Nephron progenitor cell (in vitro differentiated cells): ENCODE measurements at regions not wholly inside any gene's neighbourhood (a gene's known extent, or its start where the extent isn't known, plus 50 kb on each side); places are given as distances from the start of the nearest gene placed in this dataset.

Experiments
- DNase-seq: peaks from one replicate; pipeline ENCODE4 v3.0.0; 2021
- H3K27ac Mint-ChIP-seq: 2 replicates; pipeline ENCODE4 v1.8.0; 2021; ENCODE audit warnings: mild to moderate bottlenecking, moderate library complexity, mixed read lengths
- H3K27me3 Mint-ChIP-seq: 2 replicates; pipeline ENCODE4 v1.8.0; 2021; ENCODE audit warnings: mild to moderate bottlenecking, low read depth, mixed read lengths; ENCODE audit not compliant: poor library complexity
- H3K36me3 Mint-ChIP-seq: 2 replicates; pipeline ENCODE4 v1.8.0; 2021; ENCODE audit warnings: low read depth, mixed read lengths
- H3K4me1 Mint-ChIP-seq: 2 replicates; pipeline ENCODE4 v1.8.0; 2021; ENCODE audit warnings: mixed read lengths
- H3K4me3 Mint-ChIP-seq: 2 replicates; pipeline ENCODE4 v1.8.0; 2021; ENCODE audit warnings: mild to moderate bottlenecking, moderate library complexity, mixed read lengths
- H3K9me3 Mint-ChIP-seq: 2 replicates; pipeline ENCODE4 v1.8.0; 2021; ENCODE audit warnings: mild to moderate bottlenecking, moderate library complexity, mixed read lengths
- TF ChIP-seq, protein P1 (sequence below): fragments of 200-600 bp; sonication (generic); IDR thresholded peaks from 2 replicates; pipeline ENCODE4 v1.5.0; 2021; ENCODE audit warnings: antibody characterized with exemption

DNA sequence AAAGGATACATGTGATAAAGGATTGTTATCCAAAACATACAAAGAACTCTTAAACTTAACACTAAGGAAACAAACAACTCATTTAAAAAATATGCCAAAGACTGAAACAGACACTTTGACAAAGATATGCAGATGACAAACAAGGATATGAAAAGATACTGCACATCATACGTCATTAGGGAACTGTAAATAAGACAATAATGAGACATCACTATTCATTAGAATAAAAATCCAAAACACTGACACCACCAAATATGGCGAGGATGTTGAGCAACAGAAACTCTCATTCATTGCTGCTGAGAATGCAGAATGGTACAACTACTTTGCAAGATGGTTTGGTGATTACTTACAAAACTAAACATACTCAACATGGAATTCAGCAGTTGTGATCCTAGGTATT is 156.5 kb upstream of the FOXA2 start:
- Mint-ChIP-seq H3K4me1 (no peaks in the 10 kb centered on the region), H3K4me3 (no peak overlapping the region), H3K36me3 (no peaks in the 10 kb centered on the region), H3K9me3 (peaks cover 17% of the 10 kb centered on the region), H3K27me3 (peaks cover 7% of the 10 kb centered on the region), H3K27ac (no peak overlapping the region)
- DNase-seq: no peak
- TF ChIP-seq, protein P1, sequence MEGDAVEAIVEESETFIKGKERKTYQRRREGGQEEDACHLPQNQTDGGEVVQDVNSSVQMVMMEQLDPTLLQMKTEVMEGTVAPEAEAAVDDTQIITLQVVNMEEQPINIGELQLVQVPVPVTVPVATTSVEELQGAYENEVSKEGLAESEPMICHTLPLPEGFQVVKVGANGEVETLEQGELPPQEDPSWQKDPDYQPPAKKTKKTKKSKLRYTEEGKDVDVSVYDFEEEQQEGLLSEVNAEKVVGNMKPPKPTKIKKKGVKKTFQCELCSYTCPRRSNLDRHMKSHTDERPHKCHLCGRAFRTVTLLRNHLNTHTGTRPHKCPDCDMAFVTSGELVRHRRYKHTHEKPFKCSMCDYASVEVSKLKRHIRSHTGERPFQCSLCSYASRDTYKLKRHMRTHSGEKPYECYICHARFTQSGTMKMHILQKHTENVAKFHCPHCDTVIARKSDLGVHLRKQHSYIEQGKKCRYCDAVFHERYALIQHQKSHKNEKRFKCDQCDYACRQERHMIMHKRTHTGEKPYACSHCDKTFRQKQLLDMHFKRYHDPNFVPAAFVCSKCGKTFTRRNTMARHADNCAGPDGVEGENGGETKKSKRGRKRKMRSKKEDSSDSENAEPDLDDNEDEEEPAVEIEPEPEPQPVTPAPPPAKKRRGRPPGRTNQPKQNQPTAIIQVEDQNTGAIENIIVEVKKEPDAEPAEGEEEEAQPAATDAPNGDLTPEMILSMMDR: no peak

DNA sequence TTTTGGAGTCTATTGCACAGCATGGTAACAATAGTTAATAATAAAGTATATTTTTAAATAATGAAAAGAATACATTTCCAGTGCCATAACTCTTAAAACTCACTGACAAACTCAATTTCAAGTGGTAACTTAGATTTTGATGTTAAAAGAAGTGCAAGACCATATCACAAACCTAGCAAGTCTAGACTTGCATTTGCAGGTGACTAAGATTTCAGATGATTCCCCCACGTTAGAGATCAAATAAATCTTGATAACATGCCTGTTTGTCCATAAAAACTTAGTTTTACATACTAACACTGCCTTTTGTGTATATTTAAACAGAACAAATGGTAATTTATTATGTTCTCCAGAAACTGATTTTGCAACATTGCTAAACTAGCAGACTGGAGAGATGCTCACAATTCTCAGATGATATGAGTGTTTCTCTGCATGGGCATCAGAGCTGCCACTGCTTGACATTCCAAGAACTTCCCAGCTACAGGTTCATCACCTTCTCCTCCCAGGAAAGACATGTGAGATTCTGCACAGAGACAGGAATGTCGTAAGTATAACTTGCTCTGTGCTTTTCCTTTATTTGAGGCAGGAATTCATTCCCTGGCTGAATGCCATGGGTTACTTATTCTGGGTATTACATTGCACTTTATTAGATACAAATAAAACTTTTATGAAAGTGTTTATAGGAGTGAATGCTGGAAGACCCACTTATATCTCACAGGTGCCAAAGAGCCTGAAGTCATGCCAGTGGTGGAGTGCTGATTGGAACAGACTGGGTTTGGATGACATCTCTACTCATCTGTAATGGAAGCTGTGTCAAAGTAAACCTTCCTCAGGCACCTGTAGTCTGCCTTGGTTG is 160.2 kb upstream of the FOXA2 start:
- H3K27me3 Mint-ChIP-seq: peaks cover 7% of the 10 kb centered on the region
- no peak overlapping the region for H3K4me3 Mint-ChIP-seq
- no peak for DNase-seq

DNA sequence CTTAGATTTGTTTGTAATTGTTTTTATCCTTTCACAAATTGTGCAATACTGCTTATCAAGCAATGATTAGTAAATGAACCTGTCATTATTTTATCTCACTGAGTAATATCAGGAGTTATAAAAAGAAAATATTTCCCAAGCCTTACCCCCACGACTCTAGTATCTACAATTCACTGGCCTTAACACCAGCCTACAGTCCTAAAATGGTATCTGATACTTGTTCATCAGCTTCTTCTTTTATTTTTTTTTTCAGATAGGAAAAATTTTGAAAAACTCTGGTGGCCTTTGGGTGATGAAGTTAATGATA is 160.8 kb upstream of the FOXA2 start:
- Mint-ChIP-seq H3K9me3 (peaks cover 8% of the 10 kb centered on the region), H3K36me3 (no peaks in the 10 kb centered on the region), H3K27ac (no peak overlapping the region), H3K4me1 (no peaks in the 10 kb centered on the region), H3K27me3 (peaks cover 7% of the 10 kb centered on the region), H3K4me3 (no peak overlapping the region)
- TF ChIP-seq, protein P1: no peak
- DNase-seq: no peak

More for the DNA sequence above, 160.2 kb upstream of the FOXA2 start:
- H3K36me3 Mint-ChIP-seq: no peaks in the 10 kb centered on the region
- no peak overlapping the region for H3K27ac Mint-ChIP-seq
- H3K4me1 Mint-ChIP-seq: no peaks in the 10 kb centered on the region
- TF ChIP-seq, protein P1: no peak
- peaks cover 8% of the 10 kb centered on the region for H3K9me3 Mint-ChIP-seq

DNA sequence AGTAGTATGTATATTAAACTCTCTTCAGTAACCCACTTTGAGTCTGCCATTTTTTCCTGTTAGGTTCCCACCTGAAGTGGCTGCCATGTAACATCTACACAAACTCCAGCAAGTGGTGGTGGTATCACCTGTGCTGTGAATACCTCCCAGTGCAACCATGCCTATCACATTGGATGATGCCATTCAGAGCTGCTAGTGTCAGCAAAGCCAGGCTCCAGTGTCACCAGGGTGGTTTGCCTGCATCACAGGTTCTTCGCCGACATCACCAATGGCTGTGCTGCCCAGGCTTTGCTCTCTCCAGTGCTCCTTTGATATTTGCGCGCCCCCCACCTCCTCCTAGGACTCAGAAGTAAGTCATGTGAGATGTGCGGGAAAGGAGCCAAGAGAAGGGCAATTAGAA is 162.6 kb upstream of the FOXA2 start:
- peaks cover 12% of the 10 kb centered on the region for H3K27me3 Mint-ChIP-seq
- H3K9me3 Mint-ChIP-seq: peaks cover 8% of the 10 kb centered on the region
- TF ChIP-seq, protein P1: no peak
- no peaks in the 10 kb centered on the region for H3K4me1 Mint-ChIP-seq
- H3K4me3 Mint-ChIP-seq: no peak overlapping the region
- H3K27ac Mint-ChIP-seq: no peak overlapping the region
- DNase-seq: no peak
- no peaks in the 10 kb centered on the region for H3K36me3 Mint-ChIP-seq

DNA sequence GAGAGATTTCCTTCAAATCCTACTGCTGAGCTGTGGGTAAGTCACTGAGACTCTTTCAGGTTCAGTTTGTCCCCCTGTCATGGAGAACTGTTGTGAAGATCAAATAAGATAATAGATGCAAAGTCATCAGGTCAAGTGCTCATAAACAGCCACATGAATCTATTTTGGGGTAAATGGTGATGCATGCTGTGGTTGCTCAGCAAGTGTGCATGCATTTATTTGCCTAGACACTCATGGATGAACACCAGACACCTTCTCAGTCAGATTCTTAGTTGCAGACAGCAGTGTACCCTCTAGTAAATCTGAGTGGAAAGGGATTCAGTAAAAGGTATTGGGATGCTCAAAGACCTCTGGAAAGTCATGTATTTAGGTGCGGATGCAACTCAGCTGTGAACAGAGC is 168.0 kb upstream of the FOXA2 start:
- Mint-ChIP-seq H3K27ac (no peak overlapping the region), H3K36me3 (no peaks in the 10 kb centered on the region), H3K9me3 (no peaks in the 10 kb centered on the region), H3K4me1 (no peaks in the 10 kb centered on the region), H3K4me3 (no peak overlapping the region), H3K27me3 (peaks cover 16% of the 10 kb centered on the region)
- DNase-seq: no peak
- TF ChIP-seq, protein P1: no peak
